SK-N-SH (cell line): ENCODE measurements at regions not wholly inside any gene's neighbourhood (a gene's known extent, or its start where the extent isn't known, plus 50 kb on each side); places are given as distances from the start of the nearest gene placed in this dataset.

Experiments used
- CTCF ChIA-PET: fragments of 300-600, 350-600 bp; formaldehyde crosslinking; extraction: SDS; loops from one replicate; lab custom pipeline; 2021; lab: Yijun Ruan, JAX
- POLR2A ChIA-PET: fragments of 350-600 bp; sonication (Branson Sonifier 250); formaldehyde crosslinking; extraction: SDS; loops from one replicate; lab custom pipeline; 2020; ENCODE audit warnings: antibody characterized with exemption, inconsistent platforms; lab: Yijun Ruan, JAX
- DNase-seq: peaks from one replicate; pipeline ENCODE4 v3.0.0; 2012
- H2AFZ ChIP-seq: fragments of 200-600 bp; sonication (generic); 2 replicates; pipeline ENCODE4 v1.8.1; 2016; ENCODE audit warnings: antibody characterized with exemption, mild to moderate bottlenecking, low read depth
- H3F3A ChIP-seq: fragments of 200-600 bp; sonication (generic); replicated peaks from 2 replicates; pipeline ENCODE3; 2016; ENCODE audit warnings: antibody characterized with exemption, mild to moderate bottlenecking; ENCODE audit not compliant: insufficient read depth
- H3K27ac ChIP-seq, 2 experiments: fragments of 200-500 bp in 1 of 2; fragments of 200-600 bp in 1 of 2; sonication (Bioruptor generic) in 1 of 2; sonication (generic), shearing (Covaris generic) in 1 of 2; 2 replicates each; pipeline versions ENCODE4 v1.5.1 to v1.6.1; 2014 to 2016; ENCODE audit warnings: low read depth in 2 of 2, inconsistent platforms in 1 of 2, low read length in 1 of 2, mild to moderate bottlenecking in 1 of 2, mixed read lengths in 1 of 2
- H3K27me3 ChIP-seq: fragments of 200-600 bp; sonication (generic), shearing (Covaris generic); 2 replicates; pipeline ENCODE4 v1.6.1; 2016; ENCODE audit warnings: mixed run types; ENCODE audit not compliant: insufficient read depth
- H3K36me3 ChIP-seq, 2 experiments: fragments of 200-500 bp in 1 of 2; fragments of 200-600 bp in 1 of 2; sonication (Bioruptor generic) in 1 of 2; sonication (generic) in 1 of 2; replicated peaks in 1 of 2; 2 replicates each; pipeline versions ENCODE3 to v1.5.1; 2014 to 2016; ENCODE audit warnings: low read length in 1 of 2, mild to moderate bottlenecking in 1 of 2; ENCODE audit not compliant: insufficient read depth in 2 of 2, control insufficient read depth in 1 of 2
- H3K4me1 ChIP-seq, 2 experiments: fragments of 200-500 bp in 1 of 2; fragments of 200-600 bp in 1 of 2; sonication (Bioruptor generic) in 1 of 2; sonication (generic), shearing (Covaris generic) in 1 of 2; 2 replicates each; pipeline versions ENCODE4 v1.5.1 to v1.6.1; 2014 to 2016; ENCODE audit warnings: low read depth in 1 of 2, low read length in 1 of 2, mixed run types in 1 of 2; ENCODE audit not compliant: insufficient read depth in 2 of 2, control insufficient read depth in 1 of 2
- H3K4me2 ChIP-seq: fragments of 200-600 bp; sonication (generic), shearing (Covaris generic); 2 replicates; pipeline ENCODE4 v1.6.1; 2017; ENCODE audit warnings: mixed run types
- H3K4me3 ChIP-seq, 2 experiments: fragments of 200-500 bp in 1 of 2; fragments of 200-600 bp in 1 of 2; sonication (Bioruptor generic) in 1 of 2; sonication (generic), shearing (Covaris generic) in 1 of 2; 2 replicates each; pipeline versions ENCODE4 v1.5.1 to v1.8.1; 2014 to 2016; ENCODE audit warnings: low read depth in 2 of 2, inconsistent platforms in 1 of 2, low read length in 1 of 2, mild to moderate bottlenecking in 1 of 2, mixed read lengths in 1 of 2, moderate library complexity in 1 of 2
- H3K79me2 ChIP-seq: fragments of 200-600 bp; sonication (generic); 2 replicates; pipeline ENCODE4 v1.8.1; 2017; ENCODE audit warnings: mild to moderate bottlenecking; ENCODE audit not compliant: insufficient read depth
- H3K9ac ChIP-seq: fragments of 200-600 bp; sonication (generic); 2 replicates; pipeline ENCODE4 v1.6.1; 2017; ENCODE audit warnings: mixed run types
- H3K9me2 ChIP-seq: fragments of 200-600 bp; sonication (generic); 2 replicates; pipeline ENCODE4 v1.6.1; 2017; ENCODE audit warnings: mixed run types
- H3K9me3 ChIP-seq: fragments of 200-600 bp; sonication (generic); 2 replicates; pipeline ENCODE4 v1.6.1; 2017; ENCODE audit warnings: mixed run types, mild to moderate bottlenecking, moderate library complexity
- H4K20me1 ChIP-seq: fragments of 200-600 bp; sonication (generic); 2 replicates; pipeline ENCODE4 v1.6.1; 2017; ENCODE audit warnings: mild to moderate bottlenecking, mixed run types; ENCODE audit not compliant: insufficient read depth
- EP300 ChIP-seq, 2 experiments: IDR thresholded peaks; 2 replicates each; pipeline versions ENCODE4 v1.4.0 to v1.6.1; 2012; ENCODE audit warnings: borderline replicate concordance in 1 of 2, low read depth in 1 of 2, low read length in 1 of 2
- FOSL2 ChIP-seq: IDR thresholded peaks from 2 replicates; pipeline ENCODE4 v1.4.0; 2012; ENCODE audit warnings: low read depth, mild to moderate bottlenecking, moderate library complexity, borderline replicate concordance
- FOXM1 ChIP-seq: IDR thresholded peaks from 2 replicates; pipeline ENCODE4 v1.4.0; 2012; ENCODE audit warnings: low read depth, mild to moderate bottlenecking
- GABPA ChIP-seq: IDR thresholded peaks from 2 replicates; pipeline ENCODE4 v1.4.0; 2012; ENCODE audit warnings: low read depth, mild to moderate bottlenecking
- GATA2 ChIP-seq: sonication (generic); formaldehyde crosslinking; IDR thresholded peaks from 2 replicates; pipeline ENCODE4 v1.5.0; 2020; ENCODE audit warnings: mild to moderate bottlenecking, missing genetic modification reagents
- MEF2A ChIP-seq: IDR thresholded peaks from 2 replicates; pipeline ENCODE4 v1.4.0; 2012; ENCODE audit warnings: low read depth, borderline replicate concordance
- NRF1 ChIP-seq: IDR thresholded peaks from 2 replicates; pipeline ENCODE4 v1.6.1; 2012; ENCODE audit warnings: low read depth, mild to moderate bottlenecking, low read length
- RXRA ChIP-seq: IDR thresholded peaks from 2 replicates; pipeline ENCODE4 v1.4.0; 2012; ENCODE audit warnings: low read depth, mild to moderate bottlenecking, borderline replicate concordance
- SMC3 ChIP-seq: IDR thresholded peaks from 2 replicates; pipeline ENCODE4 v1.6.1; 2012; ENCODE audit warnings: low read depth, low read length, improper control_type of control experiment
- TCF12 ChIP-seq: IDR thresholded peaks from 2 replicates; pipeline ENCODE4 v1.4.0; 2012
- WGBS: methylation state at CpG from one replicate; pipeline ENCODE4 v1.1.6; 2017; ENCODE audit warnings: low lambda C conversion rate; 5-methylcytosine and 5-hydroxymethylcytosine counted together
- TF ChIP-seq, protein P1 (sequence below): IDR thresholded peaks from 2 replicates; pipeline ENCODE4 v1.6.1; 2012; ENCODE audit warnings: mild to moderate bottlenecking, low read depth, low read length, moderate library complexity
- TF ChIP-seq, protein P2 (sequence below): IDR thresholded peaks from 2 replicates; pipeline ENCODE4 v1.4.0; 2012; ENCODE audit warnings: low read depth, borderline replicate concordance
- TF ChIP-seq, protein P3 (sequence below): IDR thresholded peaks from 2 replicates; pipeline ENCODE4 v1.4.0; 2012; ENCODE audit warnings: low read depth
- TF ChIP-seq, protein P4 (sequence below): fragments of 150-350 bp; IDR thresholded peaks from 2 replicates; pipeline ENCODE4 v1.6.1; 2017; ENCODE audit warnings: antibody characterized with exemption, low read length, low read depth, borderline replicate concordance

DNA sequence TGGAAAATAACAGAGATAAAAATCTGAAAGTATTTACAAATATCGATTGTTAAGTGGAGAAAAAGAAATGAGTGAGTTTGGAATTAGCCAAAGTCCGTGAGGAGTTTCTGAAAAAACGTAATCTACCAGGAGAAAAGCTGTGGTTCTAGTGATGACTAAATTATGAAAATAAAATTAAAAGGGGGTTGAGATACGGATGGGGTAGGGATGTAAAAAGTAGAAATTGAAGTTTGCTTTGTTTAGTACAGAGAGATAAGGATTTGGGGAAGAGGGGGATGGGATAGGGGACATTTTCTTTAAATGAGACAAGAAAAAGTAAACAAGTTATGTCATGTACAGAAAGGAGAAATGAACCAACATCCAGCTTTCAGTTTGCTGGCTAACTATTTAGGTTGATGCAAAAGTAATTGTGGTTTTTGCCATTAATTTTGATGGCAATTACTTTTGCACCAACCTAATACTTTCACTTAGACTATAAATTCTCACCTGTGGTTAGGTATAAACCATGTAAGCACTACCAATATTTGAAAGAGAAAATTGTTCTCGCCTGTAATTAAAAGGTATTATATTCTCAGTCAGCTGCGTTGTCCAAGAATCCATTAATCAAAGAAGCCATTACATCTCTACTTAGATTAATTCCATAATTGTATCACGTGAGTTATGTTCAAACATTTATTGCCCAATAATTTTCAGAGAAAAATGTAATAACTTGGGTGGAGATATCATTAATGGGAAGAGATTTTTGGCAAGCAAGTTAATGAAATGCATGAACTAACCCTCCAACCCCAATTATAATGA is 143.0 kb upstream of the NRP1 start:
- Histone ChIP-seq H2AFZ (no peak overlapping the region), H3K36me3 (no peaks in the 10 kb centered on the region), H3K27me3 (no peaks in the 10 kb centered on the region), H4K20me1 (no peaks in the 10 kb centered on the region), H3K9ac (no peak overlapping the region), H3F3A (no peaks in the 10 kb centered on the region), H3K9me2 (no peaks in the 10 kb centered on the region), H3K79me2 (no peaks in the 10 kb centered on the region), H3K27ac (no peak overlapping the region), H3K4me2 (no peak overlapping the region), H3K4me1 (no peaks in the 10 kb centered on the region), H3K9me3 (no peaks in the 10 kb centered on the region), H3K4me3 (no peak overlapping the region; a peak in 1 of 4 replicates)
- CTCF ChIA-PET, result interaction anchor here (0.6 kb wide), 1 partner anchor 99 kb away, joined by 3 read pairs; no protein-coding TSS in a partner anchor
- 76% methylated on average over 7 of the region's 7 CpGs for WGBS
- DNase-seq, result no peak
- POLR2A ChIA-PET, result no interaction called here
- TF ChIP-seq, protein P1, sequence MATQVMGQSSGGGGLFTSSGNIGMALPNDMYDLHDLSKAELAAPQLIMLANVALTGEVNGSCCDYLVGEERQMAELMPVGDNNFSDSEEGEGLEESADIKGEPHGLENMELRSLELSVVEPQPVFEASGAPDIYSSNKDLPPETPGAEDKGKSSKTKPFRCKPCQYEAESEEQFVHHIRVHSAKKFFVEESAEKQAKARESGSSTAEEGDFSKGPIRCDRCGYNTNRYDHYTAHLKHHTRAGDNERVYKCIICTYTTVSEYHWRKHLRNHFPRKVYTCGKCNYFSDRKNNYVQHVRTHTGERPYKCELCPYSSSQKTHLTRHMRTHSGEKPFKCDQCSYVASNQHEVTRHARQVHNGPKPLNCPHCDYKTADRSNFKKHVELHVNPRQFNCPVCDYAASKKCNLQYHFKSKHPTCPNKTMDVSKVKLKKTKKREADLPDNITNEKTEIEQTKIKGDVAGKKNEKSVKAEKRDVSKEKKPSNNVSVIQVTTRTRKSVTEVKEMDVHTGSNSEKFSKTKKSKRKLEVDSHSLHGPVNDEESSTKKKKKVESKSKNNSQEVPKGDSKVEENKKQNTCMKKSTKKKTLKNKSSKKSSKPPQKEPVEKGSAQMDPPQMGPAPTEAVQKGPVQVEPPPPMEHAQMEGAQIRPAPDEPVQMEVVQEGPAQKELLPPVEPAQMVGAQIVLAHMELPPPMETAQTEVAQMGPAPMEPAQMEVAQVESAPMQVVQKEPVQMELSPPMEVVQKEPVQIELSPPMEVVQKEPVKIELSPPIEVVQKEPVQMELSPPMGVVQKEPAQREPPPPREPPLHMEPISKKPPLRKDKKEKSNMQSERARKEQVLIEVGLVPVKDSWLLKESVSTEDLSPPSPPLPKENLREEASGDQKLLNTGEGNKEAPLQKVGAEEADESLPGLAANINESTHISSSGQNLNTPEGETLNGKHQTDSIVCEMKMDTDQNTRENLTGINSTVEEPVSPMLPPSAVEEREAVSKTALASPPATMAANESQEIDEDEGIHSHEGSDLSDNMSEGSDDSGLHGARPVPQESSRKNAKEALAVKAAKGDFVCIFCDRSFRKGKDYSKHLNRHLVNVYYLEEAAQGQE, result no peak
- TF ChIP-seq, protein P2, sequence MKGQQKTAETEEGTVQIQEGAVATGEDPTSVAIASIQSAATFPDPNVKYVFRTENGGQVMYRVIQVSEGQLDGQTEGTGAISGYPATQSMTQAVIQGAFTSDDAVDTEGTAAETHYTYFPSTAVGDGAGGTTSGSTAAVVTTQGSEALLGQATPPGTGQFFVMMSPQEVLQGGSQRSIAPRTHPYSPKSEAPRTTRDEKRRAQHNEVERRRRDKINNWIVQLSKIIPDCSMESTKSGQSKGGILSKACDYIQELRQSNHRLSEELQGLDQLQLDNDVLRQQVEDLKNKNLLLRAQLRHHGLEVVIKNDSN, result no peak
- TF ChIP-seq RXRA (no peak), GATA2 (CRISPR knock-in tag) (no peak)

DNA sequence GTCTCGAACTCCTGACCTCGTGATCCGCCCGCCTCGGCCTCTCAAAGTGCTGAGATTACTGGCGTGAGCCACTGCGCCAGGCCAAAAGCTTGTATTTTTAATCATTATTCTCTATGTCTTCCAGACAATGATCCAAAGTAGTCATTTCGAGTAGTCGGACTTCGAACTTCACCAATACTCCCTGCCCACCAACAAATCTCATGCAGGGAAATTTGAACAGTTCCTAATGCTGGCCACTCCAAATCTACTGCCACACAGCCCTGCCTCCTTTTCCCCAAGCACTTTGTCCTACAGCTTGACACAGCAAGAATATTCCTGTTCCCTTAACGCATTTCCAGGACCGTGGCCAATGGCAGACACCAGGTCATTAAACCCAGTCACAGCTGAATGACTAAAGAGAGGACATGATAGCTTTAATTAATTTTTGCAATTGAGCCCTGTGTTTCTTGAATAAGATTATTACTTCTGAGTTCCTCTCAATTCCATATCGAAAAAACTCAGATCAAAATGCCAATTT is 142.3 kb upstream of the NRP1 start:
- TF ChIP-seq TCF12 (no peak), MEF2A (no peak), EP300 (IDR thresholded peaks at IDR 0.05; ENCODE audit: borderline replicate concordance in 1 of 2, low read depth in 1 of 2, low read length in 1 of 2) (no peak), NRF1 (no peak), FOXM1 (no peak), GABPA (no peak), SMC3 (no peak), FOSL2 (no peak)
- TF ChIP-seq, protein P3, sequence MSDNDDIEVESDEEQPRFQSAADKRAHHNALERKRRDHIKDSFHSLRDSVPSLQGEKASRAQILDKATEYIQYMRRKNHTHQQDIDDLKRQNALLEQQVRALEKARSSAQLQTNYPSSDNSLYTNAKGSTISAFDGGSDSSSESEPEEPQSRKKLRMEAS, result no peak
- TF ChIP-seq, protein P4, sequence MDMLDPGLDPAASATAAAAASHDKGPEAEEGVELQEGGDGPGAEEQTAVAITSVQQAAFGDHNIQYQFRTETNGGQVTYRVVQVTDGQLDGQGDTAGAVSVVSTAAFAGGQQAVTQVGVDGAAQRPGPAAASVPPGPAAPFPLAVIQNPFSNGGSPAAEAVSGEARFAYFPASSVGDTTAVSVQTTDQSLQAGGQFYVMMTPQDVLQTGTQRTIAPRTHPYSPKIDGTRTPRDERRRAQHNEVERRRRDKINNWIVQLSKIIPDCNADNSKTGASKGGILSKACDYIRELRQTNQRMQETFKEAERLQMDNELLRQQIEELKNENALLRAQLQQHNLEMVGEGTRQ, result no peak
- no peaks in the 10 kb centered on the region for H3K27me3 ChIP-seq
- CTCF ChIA-PET, result interaction anchor here (0.9 kb wide), 1 partner anchor 18 kb away, joined by 4 read pairs; no protein-coding TSS in a partner anchor

More for the DNA sequence above, 142.3 kb upstream of the NRP1 start:
- no peak overlapping the region for H3K9ac ChIP-seq
- no peak overlapping the region for H3K4me3 ChIP-seq
- POLR2A ChIA-PET, result no interaction called here
- H3K4me1 ChIP-seq, result no peaks in the 10 kb centered on the region
- no peak overlapping the region for H3K4me2 ChIP-seq
- H3K27ac ChIP-seq, result no peak overlapping the region
- DNase-seq, result peak; percentile 30
- no peaks in the 10 kb centered on the region for H4K20me1 ChIP-seq
- H3K36me3 ChIP-seq, result no peaks in the 10 kb centered on the region
- H2AFZ ChIP-seq, result no peak overlapping the region
- H3K79me2 ChIP-seq, result no peaks in the 10 kb centered on the region
- 87% methylated on average over 13 of the region's 13 CpGs for WGBS
- H3F3A ChIP-seq, result no peaks in the 10 kb centered on the region
- H3K9me2 ChIP-seq, result no peaks in the 10 kb centered on the region
- no peaks in the 10 kb centered on the region for H3K9me3 ChIP-seq
